Memory B cell (primary cell): ENCODE measurements at regions not wholly inside any gene's neighbourhood (a gene's known extent, or its start where the extent isn't known, plus 50 kb on each side); places are given as distances from the start of the nearest gene placed in this dataset.
"Not testable (repeated sequence)": the region's sequence is repeated elsewhere in the genome, so short reads cannot be mapped to it uniquely, and the experiment has no call there.

Experiments used
- ATAC-seq: fragments of 150-1000 bp; cut with Tn5 transposase; 2 replicates; pipeline ENCODE4 v1.10.0; 2021; ENCODE audit warnings: low read depth, mild to moderate bottlenecking, moderate library complexity
- DNase-seq, 2 donors: peaks; one replicate each; pipeline ENCODE4 v3.0.0; 2022; ENCODE audit warnings: low spot score in 2 of 2
- H3K27ac Mint-ChIP-seq: one replicate; pipeline ENCODE4 v1.8.0; 2022; ENCODE audit warnings: mild to moderate bottlenecking, moderate library complexity, mixed read lengths
- H3K27me3 Mint-ChIP-seq: one replicate; pipeline ENCODE4 v1.8.0; 2022; ENCODE audit warnings: mixed read lengths
- H3K36me3 Mint-ChIP-seq: one replicate; pipeline ENCODE4 v1.8.0; 2022; ENCODE audit warnings: mild to moderate bottlenecking, mixed read lengths
- H3K4me1 Mint-ChIP-seq: one replicate; pipeline ENCODE4 v1.8.0; 2022; ENCODE audit warnings: mixed read lengths
- H3K4me3 Mint-ChIP-seq: one replicate; pipeline ENCODE4 v1.8.0; 2022; ENCODE audit warnings: mild to moderate bottlenecking, moderate library complexity, mixed read lengths
- H3K9me3 Mint-ChIP-seq: one replicate; pipeline ENCODE4 v1.8.0; 2022; ENCODE audit warnings: mixed read lengths

DNA sequence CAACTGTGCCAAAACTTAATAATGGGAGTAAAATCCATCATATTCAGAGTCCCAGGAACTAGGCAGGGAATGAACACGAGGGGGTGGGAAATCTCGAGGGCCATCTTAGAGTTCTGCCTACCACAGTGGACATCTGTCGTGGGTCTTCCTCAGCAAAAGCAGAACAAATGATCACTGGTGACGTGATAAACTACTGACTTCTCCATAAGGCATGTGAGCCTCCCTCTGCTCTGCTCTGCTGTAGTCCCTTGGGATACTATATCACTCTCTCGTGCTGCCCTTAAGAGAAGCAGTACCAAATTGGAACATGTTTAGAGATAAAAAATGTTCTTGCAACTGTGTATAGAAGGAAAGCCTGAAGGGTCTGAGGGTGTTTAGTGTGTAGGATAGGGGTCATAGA lies 180.5 kb downstream of the SPDYE17 start:
- not testable (repeated sequence) for H3K27ac Mint-ChIP-seq, H3K27me3 Mint-ChIP-seq, H3K4me3 Mint-ChIP-seq, H3K9me3 Mint-ChIP-seq, ATAC-seq, H3K4me1 Mint-ChIP-seq, H3K36me3 Mint-ChIP-seq, DNase-seq

DNA sequence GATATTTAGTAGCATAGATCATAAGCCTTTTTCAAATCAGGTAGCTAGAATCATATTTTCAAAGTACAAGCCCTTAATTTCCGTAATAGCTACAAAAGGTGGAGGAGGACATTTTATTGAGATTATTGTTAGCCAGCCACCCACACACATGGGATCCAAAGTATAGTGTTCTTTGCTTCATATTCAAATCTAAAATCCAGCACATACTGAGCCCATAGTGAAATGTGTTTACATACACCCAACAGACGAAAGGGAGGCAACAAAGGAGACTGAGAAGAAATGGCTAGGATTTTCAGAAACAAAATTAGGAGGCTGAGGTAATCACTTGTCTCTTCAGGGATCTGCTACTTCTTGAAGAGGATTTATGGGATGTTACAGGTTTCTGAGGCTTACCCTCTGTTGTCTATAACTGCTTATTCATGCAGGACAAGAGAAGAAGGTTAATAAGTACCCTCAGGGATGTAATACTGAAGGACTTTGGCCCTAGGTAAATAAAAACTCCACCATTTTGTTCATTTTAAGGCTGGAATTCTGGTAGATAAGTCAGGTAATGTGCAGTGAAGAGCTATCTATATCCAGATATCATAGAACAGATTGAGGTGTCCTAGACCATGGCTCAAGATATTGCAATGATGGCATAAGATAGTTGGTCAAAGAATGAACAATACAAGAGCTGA lies 182.1 kb downstream of the SPDYE17 start:
- DNase-seq, H3K9me3 Mint-ChIP-seq, H3K27ac Mint-ChIP-seq, H3K27me3 Mint-ChIP-seq, H3K36me3 Mint-ChIP-seq, ATAC-seq, H3K4me1 Mint-ChIP-seq, H3K4me3 Mint-ChIP-seq: not testable (repeated sequence)

DNA sequence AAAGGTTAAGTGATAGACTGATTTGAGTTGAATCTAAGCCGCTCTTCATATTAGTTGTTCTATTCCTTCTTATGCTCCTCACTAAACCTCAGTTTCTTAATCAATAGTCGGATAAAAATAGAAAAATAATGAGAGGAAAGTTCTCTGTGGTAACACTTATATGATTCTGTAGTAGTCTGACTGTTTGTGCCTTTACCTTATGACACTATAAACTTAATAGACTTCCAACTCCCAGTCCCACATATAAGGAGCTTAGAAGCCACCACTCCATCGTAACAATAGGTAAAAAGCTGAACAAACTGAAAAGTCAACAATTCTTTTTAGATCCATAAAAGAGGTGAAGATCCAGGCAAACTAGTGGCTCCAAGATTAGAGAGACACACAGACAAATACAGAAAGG lies 192.3 kb downstream of the SPDYE17 start:
- H3K27ac Mint-ChIP-seq, H3K36me3 Mint-ChIP-seq, H3K4me1 Mint-ChIP-seq, DNase-seq, H3K27me3 Mint-ChIP-seq, H3K4me3 Mint-ChIP-seq, ATAC-seq: not testable (repeated sequence)
- H3K9me3 Mint-ChIP-seq: peaks cover 12% of the 10 kb centered on the region

DNA sequence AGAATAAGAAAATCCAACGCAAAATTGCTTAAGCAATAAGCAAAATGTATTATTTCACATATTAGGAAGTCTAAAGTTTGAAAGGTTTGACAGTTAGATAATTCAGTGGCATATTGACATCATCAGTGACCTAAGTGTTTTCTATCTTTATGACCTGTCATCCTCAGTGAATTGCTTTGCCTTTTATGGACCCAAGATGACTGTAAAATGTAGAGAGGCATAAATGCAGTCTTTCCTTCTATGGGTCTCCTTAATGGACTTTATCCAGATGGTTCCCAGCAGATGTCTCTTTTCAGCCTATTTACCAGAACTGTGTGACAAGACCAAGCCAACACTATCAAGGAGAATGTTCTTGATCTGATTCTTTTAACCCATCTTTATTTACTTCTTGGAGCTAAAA lies 192.9 kb downstream of the SPDYE17 start:
- not testable (repeated sequence) for H3K4me3 Mint-ChIP-seq, DNase-seq, H3K36me3 Mint-ChIP-seq, H3K27me3 Mint-ChIP-seq, ATAC-seq, H3K4me1 Mint-ChIP-seq, H3K27ac Mint-ChIP-seq
- H3K9me3 Mint-ChIP-seq: peaks cover 12% of the 10 kb centered on the region

DNA sequence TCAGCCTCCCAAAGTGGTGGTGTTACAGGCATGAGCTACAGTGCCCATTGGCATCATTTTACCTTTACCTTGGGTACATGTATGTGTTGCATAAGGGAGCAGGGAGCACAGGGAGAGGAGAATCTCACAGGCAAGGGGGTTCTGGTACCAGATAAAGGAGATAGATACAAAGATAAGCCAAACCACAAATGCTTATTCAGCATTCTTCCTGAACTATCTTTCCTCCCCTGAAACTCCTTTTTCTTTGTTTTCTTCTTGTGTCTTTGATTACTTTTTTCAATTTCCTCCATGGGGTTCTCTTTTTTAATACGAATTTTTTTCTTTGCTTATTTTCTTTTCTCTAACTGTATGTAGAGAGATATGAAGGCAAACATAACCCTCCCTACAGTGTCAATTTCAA lies 193.8 kb downstream of the SPDYE17 start:
- not testable (repeated sequence) for H3K36me3 Mint-ChIP-seq, DNase-seq, H3K27ac Mint-ChIP-seq, H3K27me3 Mint-ChIP-seq, H3K4me3 Mint-ChIP-seq, ATAC-seq, H3K4me1 Mint-ChIP-seq
- H3K9me3 Mint-ChIP-seq: peaks cover 12% of the 10 kb centered on the region

DNA sequence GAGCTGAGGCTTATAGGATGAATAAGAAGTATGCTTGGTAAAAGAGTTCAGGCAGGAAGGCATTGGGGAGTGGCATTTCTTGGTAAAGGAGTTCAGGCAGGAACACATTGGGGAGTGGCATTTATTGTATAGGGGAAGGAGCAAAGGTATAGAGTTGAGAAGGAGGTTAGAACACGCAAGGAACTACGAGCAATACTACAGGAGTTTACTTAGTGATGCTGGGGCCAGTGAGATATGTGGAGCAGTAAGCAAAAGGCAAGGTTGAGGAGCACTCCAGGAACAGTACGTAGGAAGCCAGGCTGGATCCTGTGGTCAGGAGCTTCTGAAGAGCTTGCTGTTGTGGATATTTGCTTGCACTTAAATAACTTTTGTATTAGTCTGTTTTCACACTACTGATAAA lies 202.2 kb upstream of the POMZP3 start:
- ATAC-seq, H3K4me1 Mint-ChIP-seq, H3K9me3 Mint-ChIP-seq, H3K4me3 Mint-ChIP-seq, H3K27ac Mint-ChIP-seq, DNase-seq, H3K36me3 Mint-ChIP-seq: not testable (repeated sequence)
- peaks cover 11% of the 10 kb centered on the region for H3K27me3 Mint-ChIP-seq

DNA sequence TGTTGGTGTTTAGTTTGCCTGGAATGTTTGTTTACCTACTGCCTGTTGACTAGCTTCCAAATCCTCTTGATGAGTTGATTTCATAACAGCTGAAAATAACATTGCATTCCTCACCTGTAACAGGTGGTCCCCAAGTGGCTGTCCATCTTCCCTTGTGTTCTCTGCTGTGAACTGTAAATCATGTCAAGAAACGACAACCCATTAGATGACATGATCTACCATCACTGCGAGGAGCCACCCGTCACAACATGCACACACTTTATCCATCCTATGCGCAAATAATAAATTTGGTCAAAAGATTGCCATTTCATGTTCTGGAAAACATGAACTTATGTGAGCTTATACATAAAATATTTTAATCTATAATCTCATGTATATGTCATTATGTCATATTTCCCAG lies 199.1 kb upstream of the POMZP3 start:
- not testable (repeated sequence) for H3K4me3 Mint-ChIP-seq, ATAC-seq, DNase-seq, H3K9me3 Mint-ChIP-seq, H3K27ac Mint-ChIP-seq, H3K4me1 Mint-ChIP-seq, H3K36me3 Mint-ChIP-seq
- H3K27me3 Mint-ChIP-seq: peaks cover 11% of the 10 kb centered on the region

DNA sequence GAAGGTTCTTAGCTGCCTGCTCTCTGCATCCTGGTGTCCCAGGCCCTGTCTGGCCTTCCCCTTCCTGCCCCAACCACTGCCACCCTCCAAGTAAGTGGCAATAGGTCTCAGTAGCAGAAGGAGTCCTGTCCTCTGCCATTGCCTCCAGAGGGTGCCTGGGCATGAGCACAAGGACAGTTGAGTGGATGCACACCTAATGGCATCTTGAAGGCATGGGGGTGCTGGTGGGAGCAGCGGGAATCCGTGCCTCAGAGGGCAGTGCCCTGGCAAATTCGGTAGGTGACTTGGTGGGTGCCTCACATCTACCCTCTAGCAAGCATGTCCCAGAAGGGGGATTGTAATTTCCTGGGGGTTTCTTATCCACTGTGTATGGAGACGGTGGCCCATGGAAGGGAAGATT lies 182.8 kb upstream of the POMZP3 start:
- not testable (repeated sequence) for H3K36me3 Mint-ChIP-seq, H3K4me3 Mint-ChIP-seq

DNA sequence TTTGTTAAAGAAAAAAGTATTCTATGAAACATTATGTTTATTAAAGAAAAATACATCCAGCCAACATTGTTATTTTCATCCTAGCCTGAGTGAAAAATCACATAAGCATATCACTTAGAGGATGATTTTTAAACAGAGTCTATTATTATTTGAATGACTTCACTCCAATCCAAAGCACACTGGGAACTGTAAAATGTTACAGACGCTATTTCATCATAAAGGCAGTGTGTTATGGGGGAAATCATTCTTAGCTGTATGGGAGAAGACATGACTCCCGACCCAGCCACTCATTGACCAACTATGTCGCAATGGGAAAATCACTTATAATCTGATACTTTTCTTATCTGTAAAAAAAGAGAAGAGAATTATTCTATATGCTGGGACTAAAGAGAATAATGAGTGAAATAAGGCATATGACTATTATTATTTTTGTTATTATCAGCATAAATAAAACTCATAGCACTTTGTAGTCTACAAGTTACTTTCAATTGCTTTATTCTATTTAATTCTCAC lies 180.6 kb upstream of the POMZP3 start:
- H3K27ac Mint-ChIP-seq, DNase-seq, ATAC-seq, H3K4me1 Mint-ChIP-seq, H3K4me3 Mint-ChIP-seq, H3K27me3 Mint-ChIP-seq, H3K9me3 Mint-ChIP-seq, H3K36me3 Mint-ChIP-seq: not testable (repeated sequence)

More for the DNA sequence above, 182.8 kb upstream of the POMZP3 start:
- not testable (repeated sequence) for H3K9me3 Mint-ChIP-seq, H3K4me1 Mint-ChIP-seq, H3K27ac Mint-ChIP-seq, DNase-seq, H3K27me3 Mint-ChIP-seq, ATAC-seq

DNA sequence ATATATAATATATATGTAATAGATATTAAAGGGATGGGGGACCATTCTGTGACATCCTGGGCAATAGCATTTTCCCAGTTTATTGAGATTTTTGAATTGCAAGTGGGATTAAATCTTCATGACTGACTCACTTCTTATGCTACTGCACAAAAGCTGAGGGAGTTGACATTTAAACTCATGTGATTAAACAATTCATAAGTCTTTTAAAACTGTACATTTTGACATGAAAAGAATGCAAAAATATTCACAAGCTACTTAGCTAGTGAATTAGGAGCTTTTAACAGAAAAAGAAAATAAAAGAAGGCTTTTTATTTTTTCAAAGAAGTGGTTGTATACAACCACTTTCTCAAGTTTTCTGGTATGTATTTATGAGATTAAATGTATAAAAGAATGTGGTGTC lies 179.4 kb upstream of the POMZP3 start:
- not testable (repeated sequence) for H3K4me3 Mint-ChIP-seq, H3K4me1 Mint-ChIP-seq, ATAC-seq, DNase-seq, H3K27ac Mint-ChIP-seq, H3K27me3 Mint-ChIP-seq, H3K36me3 Mint-ChIP-seq, H3K9me3 Mint-ChIP-seq

DNA sequence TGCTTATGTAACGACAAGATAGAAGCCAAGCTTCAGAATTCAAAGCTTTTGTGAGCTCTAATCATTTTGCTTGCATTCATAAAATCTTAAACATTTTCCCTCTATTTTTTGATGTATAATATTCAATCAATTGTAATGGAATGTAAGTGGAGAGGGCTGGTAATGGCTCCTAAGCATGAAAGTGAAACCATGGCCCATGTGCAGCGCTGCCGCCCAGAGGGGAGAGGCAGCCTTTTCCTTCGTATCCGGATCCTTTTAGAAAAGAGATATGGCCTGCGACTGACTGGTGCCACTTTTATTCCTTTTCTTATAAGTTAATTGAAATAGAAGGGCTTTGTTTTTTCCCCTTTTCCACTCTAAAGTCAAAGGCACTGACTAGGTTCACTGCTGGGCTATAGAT lies 178.9 kb upstream of the POMZP3 start:
- ATAC-seq, H3K4me1 Mint-ChIP-seq, H3K36me3 Mint-ChIP-seq, DNase-seq, H3K27me3 Mint-ChIP-seq, H3K9me3 Mint-ChIP-seq, H3K27ac Mint-ChIP-seq, H3K4me3 Mint-ChIP-seq: not testable (repeated sequence)

DNA sequence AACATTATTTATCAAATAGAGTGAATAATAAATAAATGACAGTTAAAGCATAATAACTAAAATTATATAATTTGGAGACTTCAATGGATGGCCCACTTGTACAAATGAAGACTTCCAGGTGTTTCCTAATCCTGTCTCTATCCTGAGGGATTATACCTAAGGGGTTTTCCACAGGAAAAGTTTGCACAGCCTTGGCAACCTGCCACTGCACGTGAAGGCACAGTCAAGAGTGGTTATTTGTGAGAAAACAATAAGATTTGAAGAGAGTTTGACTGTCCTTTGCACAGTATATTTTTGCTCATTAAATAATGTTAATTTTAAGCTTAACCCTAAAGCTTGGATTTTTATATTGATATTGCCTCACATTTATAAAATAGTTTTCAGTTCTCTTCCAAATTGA lies 178.2 kb upstream of the POMZP3 start:
- ATAC-seq, H3K27me3 Mint-ChIP-seq, H3K27ac Mint-ChIP-seq, H3K9me3 Mint-ChIP-seq, DNase-seq, H3K36me3 Mint-ChIP-seq, H3K4me1 Mint-ChIP-seq, H3K4me3 Mint-ChIP-seq: not testable (repeated sequence)

DNA sequence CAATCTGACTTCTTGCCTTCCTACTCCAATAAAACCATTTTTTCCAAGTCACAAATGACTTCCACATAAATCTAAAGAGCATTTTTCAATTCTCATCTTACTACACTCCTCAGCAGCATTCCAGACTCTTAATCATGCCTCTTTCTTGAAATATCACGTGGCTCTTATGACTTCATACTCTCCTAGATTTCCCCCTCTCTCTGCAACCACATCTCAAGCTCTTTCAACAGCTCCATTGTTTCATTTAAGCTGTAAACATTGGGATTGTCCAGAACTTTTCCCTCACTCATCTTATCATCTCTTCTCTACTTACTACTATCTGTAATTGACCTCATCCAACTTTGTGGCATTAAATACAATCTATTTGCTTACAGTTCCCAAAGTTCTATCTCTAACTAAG lies 170.6 kb upstream of the POMZP3 start:
- DNase-seq, ATAC-seq, H3K27ac Mint-ChIP-seq, H3K36me3 Mint-ChIP-seq, H3K4me3 Mint-ChIP-seq, H3K4me1 Mint-ChIP-seq, H3K9me3 Mint-ChIP-seq, H3K27me3 Mint-ChIP-seq: not testable (repeated sequence)

DNA sequence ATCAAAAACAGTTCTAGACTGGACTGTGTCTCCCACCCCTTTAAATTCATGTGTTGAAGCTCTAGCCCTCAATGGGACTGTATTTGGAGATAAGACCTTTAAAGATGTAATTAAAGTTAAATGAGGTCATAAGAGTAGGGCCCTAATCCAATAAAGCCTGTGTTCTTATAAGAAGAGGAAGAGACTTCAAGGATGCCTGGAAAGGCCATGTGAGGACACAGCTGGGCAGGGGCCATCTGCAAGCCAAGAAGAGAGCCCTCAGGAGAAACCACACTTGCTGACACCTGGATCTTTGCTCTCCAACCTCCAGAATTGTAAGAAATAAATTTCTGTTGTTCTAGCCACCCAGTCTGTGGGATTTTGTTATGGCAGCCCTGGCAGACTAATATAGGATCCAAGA lies 153.6 kb upstream of the POMZP3 start:
- not testable (repeated sequence) for H3K27me3 Mint-ChIP-seq, H3K4me1 Mint-ChIP-seq, DNase-seq, H3K36me3 Mint-ChIP-seq, H3K9me3 Mint-ChIP-seq, ATAC-seq, H3K27ac Mint-ChIP-seq, H3K4me3 Mint-ChIP-seq

DNA sequence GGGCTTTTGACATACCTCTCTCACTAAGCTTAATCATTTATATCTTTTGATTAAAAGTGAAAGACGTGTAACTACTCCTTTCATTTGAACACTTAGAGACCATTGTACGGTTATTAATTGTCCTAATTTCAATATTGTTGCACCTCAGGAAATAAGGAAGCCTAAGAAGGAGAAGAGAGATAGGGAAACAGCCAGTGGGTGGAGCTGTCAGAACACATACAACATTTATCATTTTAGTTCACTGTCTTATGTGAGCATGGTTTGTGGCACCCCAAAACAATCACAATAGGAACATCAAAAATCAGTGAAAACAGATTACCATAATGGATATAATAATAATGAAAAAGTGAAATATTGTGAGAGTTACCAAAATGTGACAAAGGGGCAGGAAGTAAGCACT lies 147.2 kb upstream of the POMZP3 start:
- not testable (repeated sequence) for H3K4me1 Mint-ChIP-seq, ATAC-seq, H3K9me3 Mint-ChIP-seq, H3K27ac Mint-ChIP-seq, DNase-seq, H3K36me3 Mint-ChIP-seq, H3K4me3 Mint-ChIP-seq, H3K27me3 Mint-ChIP-seq
